ENCODE measurements at regions not wholly inside any gene's neighbourhood (a gene's known extent, or its start where the extent isn't known, plus 50 kb on each side); places are given as distances from the start of the nearest gene placed in this dataset.

DNA sequence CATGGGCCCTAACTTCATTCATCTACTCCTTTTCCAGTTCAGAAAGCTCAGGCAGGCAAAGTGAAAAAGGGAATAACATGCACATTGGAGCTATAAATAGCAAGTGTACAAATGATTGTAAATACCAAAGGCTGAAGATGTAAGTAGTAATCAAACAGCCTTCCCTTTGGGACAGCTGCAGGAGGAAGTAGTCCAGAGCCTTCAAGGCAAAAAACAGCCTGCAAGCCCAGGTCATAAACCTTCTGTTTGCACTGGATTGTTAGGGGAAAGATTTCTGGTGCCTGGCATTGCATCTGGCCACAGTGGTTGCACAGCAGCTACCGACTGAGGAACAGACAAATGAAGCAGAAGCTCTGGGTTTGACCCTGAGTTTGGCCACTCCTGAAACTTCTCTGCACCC, 98.6 kb upstream of the PMFBP1 start (continued):
- TF ChIP-seq, protein P1, sequence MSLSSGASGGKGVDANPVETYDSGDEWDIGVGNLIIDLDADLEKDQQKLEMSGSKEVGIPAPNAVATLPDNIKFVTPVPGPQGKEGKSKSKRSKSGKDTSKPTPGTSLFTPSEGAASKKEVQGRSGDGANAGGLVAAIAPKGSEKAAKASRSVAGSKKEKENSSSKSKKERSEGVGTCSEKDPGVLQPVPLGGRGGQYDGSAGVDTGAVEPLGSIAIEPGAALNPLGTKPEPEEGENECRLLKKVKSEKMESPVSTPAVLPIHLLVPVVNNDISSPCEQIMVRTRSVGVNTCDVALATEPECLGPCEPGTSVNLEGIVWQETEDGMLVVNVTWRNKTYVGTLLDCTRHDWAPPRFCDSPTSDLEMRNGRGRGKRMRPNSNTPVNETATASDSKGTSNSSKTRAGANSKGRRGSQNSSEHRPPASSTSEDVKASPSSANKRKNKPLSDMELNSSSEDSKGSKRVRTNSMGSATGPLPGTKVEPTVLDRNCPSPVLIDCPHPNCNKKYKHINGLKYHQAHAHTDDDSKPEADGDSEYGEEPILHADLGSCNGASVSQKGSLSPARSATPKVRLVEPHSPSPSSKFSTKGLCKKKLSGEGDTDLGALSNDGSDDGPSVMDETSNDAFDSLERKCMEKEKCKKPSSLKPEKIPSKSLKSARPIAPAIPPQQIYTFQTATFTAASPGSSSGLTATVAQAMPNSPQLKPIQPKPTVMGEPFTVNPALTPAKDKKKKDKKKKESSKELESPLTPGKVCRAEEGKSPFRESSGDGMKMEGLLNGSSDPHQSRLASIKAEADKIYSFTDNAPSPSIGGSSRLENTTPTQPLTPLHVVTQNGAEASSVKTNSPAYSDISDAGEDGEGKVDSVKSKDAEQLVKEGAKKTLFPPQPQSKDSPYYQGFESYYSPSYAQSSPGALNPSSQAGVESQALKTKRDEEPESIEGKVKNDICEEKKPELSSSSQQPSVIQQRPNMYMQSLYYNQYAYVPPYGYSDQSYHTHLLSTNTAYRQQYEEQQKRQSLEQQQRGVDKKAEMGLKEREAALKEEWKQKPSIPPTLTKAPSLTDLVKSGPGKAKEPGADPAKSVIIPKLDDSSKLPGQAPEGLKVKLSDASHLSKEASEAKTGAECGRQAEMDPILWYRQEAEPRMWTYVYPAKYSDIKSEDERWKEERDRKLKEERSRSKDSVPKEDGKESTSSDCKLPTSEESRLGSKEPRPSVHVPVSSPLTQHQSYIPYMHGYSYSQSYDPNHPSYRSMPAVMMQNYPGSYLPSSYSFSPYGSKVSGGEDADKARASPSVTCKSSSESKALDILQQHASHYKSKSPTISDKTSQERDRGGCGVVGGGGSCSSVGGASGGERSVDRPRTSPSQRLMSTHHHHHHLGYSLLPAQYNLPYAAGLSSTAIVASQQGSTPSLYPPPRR (CRISPR knock-in tag; IDR thresholded peaks at IDR 0.05; ENCODE audit: borderline replicate concordance): no peak
- no peak for TF ChIP-seq RBM17 (IDR thresholded peaks at IDR 0.05; ENCODE audit: borderline replicate concordance, low read depth, low read length)

DNA sequence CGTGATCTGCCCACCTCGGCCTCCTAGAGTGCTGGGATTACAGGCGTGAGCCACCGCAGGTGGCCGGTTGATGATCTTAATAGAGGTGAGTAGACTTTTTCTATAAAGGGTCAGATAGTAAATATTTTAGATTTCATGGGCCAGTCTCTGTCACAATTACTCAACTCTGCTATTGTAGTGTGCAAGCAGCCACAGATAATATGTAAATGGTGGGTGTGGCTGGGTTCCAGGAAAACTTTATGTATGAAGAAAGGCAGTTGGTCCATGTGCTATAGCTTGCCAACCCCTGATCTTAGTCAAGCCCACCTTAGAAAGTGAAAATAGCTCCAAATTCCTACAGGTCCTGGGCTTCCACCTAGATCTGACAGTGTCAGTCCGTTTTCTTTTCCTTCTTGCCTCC, 94.9 kb upstream of the PMFBP1 start:
- CTCF ChIA-PET (ENCODE audit: low intra/inter-chr PET ratio): no interaction called here
- H3K9me1 ChIP-seq (ENCODE audit: control insufficient read depth, insufficient read depth, low read length): no peaks in the 10 kb centered on the region
- H3K27me3 ChIP-seq (ENCODE audit: control insufficient read depth in 2 of 2, insufficient read depth in 2 of 2, low read length in 2 of 2): peaks cover 0 to 5% of the 10 kb centered on the region in 2 experiments; a peak in 1 of 5 replicates
- no peak for FAIRE-seq
- no peak overlapping the region for H3K4me3 ChIP-seq
- no peaks in the 10 kb centered on the region; a peak in 1 of 5 replicates for H3K4me1 ChIP-seq (replicated peaks in 1 of 2; ENCODE audit: control insufficient read depth in 2 of 2, insufficient read depth in 2 of 2, low read length in 2 of 2)
- intact Hi-C loops (cut with micrococcal nuclease): no loop called here
- H4K20me1 ChIP-seq (replicated peaks; ENCODE audit: control insufficient read depth, insufficient read depth, low read length): no peaks in the 10 kb centered on the region
- no peaks in the 10 kb centered on the region for H3K79me2 ChIP-seq (ENCODE audit: control insufficient read depth, insufficient read depth, low read length)
- H3K4me2 ChIP-seq (ENCODE audit: insufficient read depth, low read length): no peak overlapping the region
- H3K9me3 ChIP-seq (replicated peaks; ENCODE audit: control insufficient read depth, insufficient read depth, low read depth, low read length): no peaks in the 10 kb centered on the region
- POLR2A ChIA-PET: interaction anchor here (1.3 kb wide), 1 partner anchor 11 kb away, joined by 3 read pairs; no protein-coding TSS in a partner anchor
- DNase-seq (ENCODE audit: extremely low read depth in 1 of 4, low spot score in 3 of 4): no peak
- no TSS peak for BruUV-seq (replicated peaks)
- H3K9ac ChIP-seq (ENCODE audit: insufficient read depth in 1 of 2, low read depth in 2 of 2, low read length in 2 of 2): no peak overlapping the region
- ATAC-seq: no peak
- in situ Hi-C loops (cut with MboI): no loop called here
- H3K27ac ChIP-seq (ENCODE audit: extremely low read depth, low read depth, low read length): no peak overlapping the region
- peak overlapping the region; percentile 7; the same call in 1 of the 2 replicates for H2AFZ ChIP-seq (ENCODE audit: low read depth, low read length)
- no peaks in the 10 kb centered on the region for H3K36me3 ChIP-seq (ENCODE audit: control insufficient read depth, insufficient read depth, low read length)
- 4% methylated on average over 6 of the region's 6 CpGs for WGBS (ENCODE audit: insufficient coverage, low coverage, missing lambda C conversion rate)
- TF ChIP-seq ILF3 (IDR thresholded peaks at IDR 0.05; ENCODE audit: borderline replicate concordance): no peak
- TF ChIP-seq NEUROD1 (IDR thresholded peaks at IDR 0.05; ENCODE audit: borderline replicate concordance, low read depth, low read length, partially characterized antibody): no peak
- TF ChIP-seq ZNF184 (CRISPR knock-in tag; IDR thresholded peaks at IDR 0.05): no peak
- no peak for TF ChIP-seq PHTF2 (CRISPR knock-in tag; IDR thresholded peaks at IDR 0.05)
- TF ChIP-seq CBX2 (IDR thresholded peaks at IDR 0.05; ENCODE audit: insufficient read depth, low read length, poor library complexity, severe bottlenecking): no peak
- TF ChIP-seq, protein P1 (CRISPR knock-in tag; IDR thresholded peaks at IDR 0.05; ENCODE audit: borderline replicate concordance): no peak
- TF ChIP-seq, protein P2, sequence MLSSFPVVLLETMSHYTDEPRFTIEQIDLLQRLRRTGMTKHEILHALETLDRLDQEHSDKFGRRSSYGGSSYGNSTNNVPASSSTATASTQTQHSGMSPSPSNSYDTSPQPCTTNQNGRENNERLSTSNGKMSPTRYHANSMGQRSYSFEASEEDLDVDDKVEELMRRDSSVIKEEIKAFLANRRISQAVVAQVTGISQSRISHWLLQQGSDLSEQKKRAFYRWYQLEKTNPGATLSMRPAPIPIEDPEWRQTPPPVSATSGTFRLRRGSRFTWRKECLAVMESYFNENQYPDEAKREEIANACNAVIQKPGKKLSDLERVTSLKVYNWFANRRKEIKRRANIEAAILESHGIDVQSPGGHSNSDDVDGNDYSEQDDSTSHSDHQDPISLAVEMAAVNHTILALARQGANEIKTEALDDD (IDR thresholded peaks at IDR 0.05): no peak

All from K562 (cell line).